ENCODE measurements at regions not wholly inside any gene's neighbourhood (a gene's known extent, or its start where the extent isn't known, plus 50 kb on each side); places are given as distances from the start of the nearest gene placed in this dataset.

DNA sequence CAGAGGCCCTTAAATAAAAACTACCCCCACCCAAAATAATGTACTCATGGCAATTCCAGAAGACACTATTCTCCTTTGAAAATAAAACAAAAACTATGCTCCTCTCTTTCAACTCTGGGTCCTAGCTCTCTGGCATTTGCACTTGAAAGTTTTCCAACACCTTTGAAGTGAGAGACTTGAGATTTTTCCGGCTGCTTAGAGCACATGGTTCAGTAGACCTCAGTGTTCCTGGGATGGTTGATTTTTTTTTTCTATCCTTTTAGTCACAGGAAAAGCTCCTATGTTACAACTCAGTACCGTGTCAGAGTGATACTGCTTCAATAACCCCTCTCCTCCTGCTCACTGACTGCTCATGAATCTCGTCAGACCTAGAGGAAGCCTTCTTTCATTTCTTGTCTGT, 118.3 kb upstream of the TUSC7 start:
- no peaks in the 10 kb centered on the region for H3K27me3 ChIP-seq (ENCODE audit: insufficient read depth, low read length, poor library complexity)
- H3K4me2 ChIP-seq (ENCODE audit: insufficient read depth, low read length): no peak overlapping the region
- H3K4me3 ChIP-seq (ENCODE audit: low read depth in 1 of 2, low read length in 2 of 2): no peak overlapping the region
- DNase-seq (no peak), ATAC-seq (ENCODE audit: insufficient read depth, low read depth) (no peak)
- H3K4me1 ChIP-seq (ENCODE audit: insufficient read depth, low read length): no peaks in the 10 kb centered on the region
- no peak overlapping the region for H2AFZ ChIP-seq (ENCODE audit: low read depth, low read length)
- no peak overlapping the region for H3K9ac ChIP-seq (ENCODE audit: low read depth, low read length)
- H3K27ac ChIP-seq (ENCODE audit: low read length): no peak overlapping the region
- H3K9me3 ChIP-seq (ENCODE audit: insufficient read depth, low read length, severe bottlenecking): no peaks in the 10 kb centered on the region
- H3K36me3 ChIP-seq (ENCODE audit: insufficient read depth, low read length): no peaks in the 10 kb centered on the region
- no peaks in the 10 kb centered on the region for H4K20me1 ChIP-seq (ENCODE audit: insufficient read depth, low read length)
- no peaks in the 10 kb centered on the region for H3K79me2 ChIP-seq (ENCODE audit: insufficient read depth, low read length)
- TF ChIP-seq, protein P1, sequence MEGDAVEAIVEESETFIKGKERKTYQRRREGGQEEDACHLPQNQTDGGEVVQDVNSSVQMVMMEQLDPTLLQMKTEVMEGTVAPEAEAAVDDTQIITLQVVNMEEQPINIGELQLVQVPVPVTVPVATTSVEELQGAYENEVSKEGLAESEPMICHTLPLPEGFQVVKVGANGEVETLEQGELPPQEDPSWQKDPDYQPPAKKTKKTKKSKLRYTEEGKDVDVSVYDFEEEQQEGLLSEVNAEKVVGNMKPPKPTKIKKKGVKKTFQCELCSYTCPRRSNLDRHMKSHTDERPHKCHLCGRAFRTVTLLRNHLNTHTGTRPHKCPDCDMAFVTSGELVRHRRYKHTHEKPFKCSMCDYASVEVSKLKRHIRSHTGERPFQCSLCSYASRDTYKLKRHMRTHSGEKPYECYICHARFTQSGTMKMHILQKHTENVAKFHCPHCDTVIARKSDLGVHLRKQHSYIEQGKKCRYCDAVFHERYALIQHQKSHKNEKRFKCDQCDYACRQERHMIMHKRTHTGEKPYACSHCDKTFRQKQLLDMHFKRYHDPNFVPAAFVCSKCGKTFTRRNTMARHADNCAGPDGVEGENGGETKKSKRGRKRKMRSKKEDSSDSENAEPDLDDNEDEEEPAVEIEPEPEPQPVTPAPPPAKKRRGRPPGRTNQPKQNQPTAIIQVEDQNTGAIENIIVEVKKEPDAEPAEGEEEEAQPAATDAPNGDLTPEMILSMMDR (IDR thresholded peaks at IDR 0.05; ENCODE audit: borderline replicate concordance, extremely low read depth, low read length, poor library complexity, severe bottlenecking): no peak
- TF ChIP-seq EZH2 (IDR thresholded peaks at IDR 0.05; ENCODE audit: borderline replicate concordance, low read depth, low read length, severe bottlenecking): no peak

DNA sequence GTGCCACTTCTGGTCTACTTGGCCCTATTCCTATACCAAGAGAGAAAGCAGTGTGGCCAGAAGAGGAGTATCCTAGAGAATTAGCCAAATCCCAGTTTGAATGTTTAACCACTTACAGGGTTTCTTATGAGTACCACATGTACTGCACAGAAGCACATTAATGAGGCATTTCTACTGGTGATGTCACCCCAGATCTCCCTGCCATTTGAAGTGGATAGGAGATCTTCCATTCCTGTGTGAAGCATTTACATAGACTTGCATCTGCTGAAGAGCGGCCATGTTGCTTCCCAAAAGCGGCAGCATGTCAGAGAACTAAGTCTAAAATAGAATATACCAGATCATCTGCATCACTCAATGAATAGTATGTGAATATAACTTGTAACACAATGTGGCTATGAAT, 108.4 kb upstream of the TUSC7 start:
- DNase-seq (no peak), ATAC-seq (ENCODE audit: insufficient read depth, low read depth) (no peak)
- Histone ChIP-seq H2AFZ (ENCODE audit: low read depth, low read length) (no peak overlapping the region), H3K4me2 (ENCODE audit: insufficient read depth, low read length) (no peak overlapping the region), H3K79me2 (ENCODE audit: insufficient read depth, low read length) (no peaks in the 10 kb centered on the region), H3K27ac (ENCODE audit: low read length) (no peak overlapping the region), H3K9me3 (ENCODE audit: insufficient read depth, low read length, severe bottlenecking) (no peaks in the 10 kb centered on the region), H4K20me1 (ENCODE audit: insufficient read depth, low read length) (no peaks in the 10 kb centered on the region), H3K4me3 (ENCODE audit: low read depth in 1 of 2, low read length in 2 of 2) (no peak overlapping the region), H3K27me3 (ENCODE audit: insufficient read depth, low read length, poor library complexity) (no peaks in the 10 kb centered on the region), H3K4me1 (ENCODE audit: insufficient read depth, low read length) (no peaks in the 10 kb centered on the region), H3K36me3 (ENCODE audit: insufficient read depth, low read length) (no peaks in the 10 kb centered on the region), H3K9ac (ENCODE audit: low read depth, low read length) (no peak overlapping the region)
- no peak for TF ChIP-seq EZH2 (IDR thresholded peaks at IDR 0.05; ENCODE audit: borderline replicate concordance, low read depth, low read length, severe bottlenecking)
- TF ChIP-seq, protein P1 (IDR thresholded peaks at IDR 0.05; ENCODE audit: borderline replicate concordance, extremely low read depth, low read length, poor library complexity, severe bottlenecking): no peak

DNA sequence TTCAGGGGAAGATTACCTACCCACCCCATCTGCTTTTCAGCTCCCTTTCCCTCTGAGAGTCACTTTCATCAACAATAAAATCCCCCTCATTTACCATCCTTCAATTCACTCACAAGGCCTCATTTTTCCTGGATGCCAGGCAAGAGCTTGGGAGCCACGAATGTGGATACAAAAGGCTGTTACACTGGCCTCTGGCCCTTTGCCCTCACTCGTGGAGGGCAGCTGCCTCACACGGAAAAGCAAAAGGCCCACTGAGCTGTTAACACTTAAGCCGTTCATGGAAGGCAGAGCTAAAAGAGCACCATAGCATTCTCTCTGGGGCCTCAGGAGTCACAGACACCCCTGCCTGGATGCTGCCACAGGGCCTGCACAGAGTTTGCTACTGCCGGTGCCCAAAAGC, 102.4 kb upstream of the TUSC7 start:
- DNase-seq (no peak), ATAC-seq (ENCODE audit: insufficient read depth, low read depth) (no peak)
- no peaks in the 10 kb centered on the region for H3K4me1 ChIP-seq (ENCODE audit: insufficient read depth, low read length)
- H3K4me2 ChIP-seq (ENCODE audit: insufficient read depth, low read length): no peak overlapping the region
- H3K9ac ChIP-seq (ENCODE audit: low read depth, low read length): no peak overlapping the region
- no peak overlapping the region for H2AFZ ChIP-seq (ENCODE audit: low read depth, low read length)
- H3K4me3 ChIP-seq (ENCODE audit: low read depth in 1 of 2, low read length in 2 of 2): no peak overlapping the region
- H3K79me2 ChIP-seq (ENCODE audit: insufficient read depth, low read length): no peaks in the 10 kb centered on the region
- no peaks in the 10 kb centered on the region for H3K36me3 ChIP-seq (ENCODE audit: insufficient read depth, low read length)
- H4K20me1 ChIP-seq (ENCODE audit: insufficient read depth, low read length): no peaks in the 10 kb centered on the region
- peaks cover 4% of the 10 kb centered on the region for H3K9me3 ChIP-seq (ENCODE audit: insufficient read depth, low read length, severe bottlenecking)
- TF ChIP-seq EZH2 (IDR thresholded peaks at IDR 0.05; ENCODE audit: borderline replicate concordance, low read depth, low read length, severe bottlenecking): no peak
- TF ChIP-seq, protein P1 (IDR thresholded peaks at IDR 0.05; ENCODE audit: borderline replicate concordance, extremely low read depth, low read length, poor library complexity, severe bottlenecking): no peak
- no peak overlapping the region for H3K27ac ChIP-seq (ENCODE audit: low read length)
- no peaks in the 10 kb centered on the region for H3K27me3 ChIP-seq (ENCODE audit: insufficient read depth, low read length, poor library complexity)

DNA sequence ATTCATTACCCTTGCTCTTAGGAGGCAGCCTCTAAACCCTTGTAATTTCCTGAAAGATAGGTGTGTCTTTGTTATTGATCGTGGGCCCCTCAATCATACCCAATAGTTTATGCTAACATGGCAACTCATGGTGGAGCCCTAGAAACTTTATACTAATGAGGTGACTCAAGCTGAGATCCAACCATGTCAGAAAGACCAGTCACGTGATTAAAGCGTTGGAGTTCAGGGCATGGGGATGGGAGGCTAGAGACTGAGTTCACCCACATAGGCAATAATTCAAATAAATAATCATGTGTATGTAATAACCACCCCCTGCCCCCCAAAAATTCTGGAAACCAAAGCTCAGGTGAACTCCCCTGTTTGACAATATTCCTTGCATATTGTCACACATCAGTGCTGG, 99.5 kb upstream of the TUSC7 start:
- Histone ChIP-seq H3K27me3 (ENCODE audit: insufficient read depth, low read length, poor library complexity) (no peaks in the 10 kb centered on the region), H3K9me3 (ENCODE audit: insufficient read depth, low read length, severe bottlenecking) (peaks cover 4% of the 10 kb centered on the region), H3K4me1 (ENCODE audit: insufficient read depth, low read length) (no peaks in the 10 kb centered on the region), H3K4me2 (ENCODE audit: insufficient read depth, low read length) (no peak overlapping the region), H4K20me1 (ENCODE audit: insufficient read depth, low read length) (no peaks in the 10 kb centered on the region), H3K9ac (ENCODE audit: low read depth, low read length) (no peak overlapping the region), H3K36me3 (ENCODE audit: insufficient read depth, low read length) (no peaks in the 10 kb centered on the region), H2AFZ (ENCODE audit: low read depth, low read length) (no peak overlapping the region), H3K4me3 (ENCODE audit: low read depth in 1 of 2, low read length in 2 of 2) (no peak overlapping the region), H3K79me2 (ENCODE audit: insufficient read depth, low read length) (no peaks in the 10 kb centered on the region), H3K27ac (ENCODE audit: low read length) (no peak overlapping the region)
- ATAC-seq (ENCODE audit: insufficient read depth, low read depth) (no peak), DNase-seq (no peak)
- TF ChIP-seq, protein P1 (IDR thresholded peaks at IDR 0.05; ENCODE audit: borderline replicate concordance, extremely low read depth, low read length, poor library complexity, severe bottlenecking): no peak
- no peak for TF ChIP-seq EZH2 (IDR thresholded peaks at IDR 0.05; ENCODE audit: borderline replicate concordance, low read depth, low read length, severe bottlenecking)

Measured in DND-41 (cell line).